T-cell (primary cell): ENCODE measurements at regions not wholly inside any gene's neighbourhood (a gene's known extent, or its start where the extent isn't known, plus 50 kb on each side); places are given as distances from the start of the nearest gene placed in this dataset.
"Not testable (repeated sequence)": the region's sequence is repeated elsewhere in the genome, so short reads cannot be mapped to it uniquely, and the experiment has no call there.

Experiments
- ATAC-seq, 4 experiments: fragments of 200-7000 bp in 3 of 4; fragments of 150-1000 bp in 1 of 4; cut with Tn5 transposase; replicated peaks in 1 of 4; 1 replicate in 3 of 4; 2 replicates in 1 of 4; pipeline ENCODE4 v1.10.0; 2021; ENCODE audit warnings: moderate library complexity in 3 of 4, mild to moderate bottlenecking in 2 of 4, moderate number of reproducible peaks in 1 of 4
- CTCF ChIA-PET, 2 donors: fragments of 300-600 bp; sonication (Branson Sonifier 250); formaldehyde crosslinking; loops; one replicate each; lab custom pipeline; 2022; ENCODE audit warnings: antibody characterized with exemption in 2 of 2; lab: Charles Lee
- POLR2A ChIA-PET, 2 donors: fragments of 300-600 bp; sonication (Branson Sonifier 250); formaldehyde crosslinking; loops; one replicate each; lab custom pipeline; 2022; ENCODE audit warnings: antibody characterized with exemption in 2 of 2; lab: Charles Lee
- DNase-seq, 35 experiments: peaks; one replicate each; pipeline versions ENCODE4 v3.0.0 to v3.0.0-alpha.2; 2013 to 2023
- H3K27ac ChIP-seq: one replicate; pipeline ENCODE4 v1.5.1; 2013; ENCODE audit warnings: low read length
- H3K27me3 ChIP-seq, 2 experiments: replicated peaks in 1 of 2; 1 replicate in 1 of 2; 2 replicates in 1 of 2; pipeline versions ENCODE4 v1.6.1 to v1.7.0; 2013; ENCODE audit warnings: low read length in 1 of 2, mixed read lengths in 1 of 2; ENCODE audit not compliant: control insufficient read depth in 2 of 2, insufficient read depth in 2 of 2; ENCODE audit errors: extremely low read depth in 1 of 2
- H3K36me3 ChIP-seq, 2 donors: 1 replicate in 1 of 2; 2 replicates in 1 of 2; pipeline versions ENCODE4 v1.6.1 to v1.7.0; 2013; ENCODE audit warnings: low read length in 1 of 2; ENCODE audit not compliant: control insufficient read depth in 2 of 2, insufficient read depth in 1 of 2; ENCODE audit errors: extremely low read depth in 1 of 2
- H3K4me1 ChIP-seq, 2 experiments: 1 replicate in 1 of 2; 2 replicates in 1 of 2; pipeline versions ENCODE4 v1.6.1 to v1.7.0; 2013; ENCODE audit warnings: low read length in 2 of 2, mixed read lengths in 1 of 2; ENCODE audit not compliant: insufficient read depth in 2 of 2, control insufficient read depth in 1 of 2; ENCODE audit errors: extremely low read depth in 1 of 2
- H3K4me3 ChIP-seq, 2 donors: 1 replicate in 1 of 2; 2 replicates in 1 of 2; pipeline versions ENCODE4 v1.5.1 to v1.7.0; 2013; ENCODE audit warnings: mild to moderate bottlenecking in 2 of 2, low read length in 1 of 2, moderate library complexity in 1 of 2; ENCODE audit not compliant: control insufficient read depth in 1 of 2; ENCODE audit errors: extremely low read depth in 1 of 2
- H3K9me3 ChIP-seq: 2 replicates; pipeline ENCODE4 v1.7.0; 2013
- H3K27ac Mint-ChIP-seq, 2 donors: one replicate each; pipeline ENCODE4 v1.8.0; 2020 to 2021; ENCODE audit warnings: mild to moderate bottlenecking in 2 of 2, mixed read lengths in 2 of 2
- H3K27me3 Mint-ChIP-seq, 2 donors: one replicate each; pipeline ENCODE4 v1.8.0; 2021 to 2022; ENCODE audit warnings: mixed read lengths in 2 of 2
- H3K36me3 Mint-ChIP-seq: one replicate; pipeline ENCODE4 v1.8.0; 2021; ENCODE audit warnings: mixed read lengths
- H3K4me1 Mint-ChIP-seq, 3 donors: one replicate each; pipeline ENCODE4 v1.8.0; 2020 to 2022; ENCODE audit warnings: mixed read lengths in 3 of 3, mild to moderate bottlenecking in 1 of 3
- H3K4me3 Mint-ChIP-seq, 3 donors: one replicate each; pipeline ENCODE4 v1.8.0; 2020 to 2022; ENCODE audit warnings: mild to moderate bottlenecking in 3 of 3, mixed read lengths in 3 of 3, moderate library complexity in 3 of 3
- H3K9me3 Mint-ChIP-seq, 3 donors: one replicate each; pipeline ENCODE4 v1.8.0; 2020 to 2022; ENCODE audit warnings: mixed read lengths in 3 of 3
- WGBS: methylation state at CpG from one replicate; pipeline ENCODE4 v1.1.5; 2013; ENCODE audit warnings: missing lambda C conversion rate; ENCODE audit not compliant: insufficient coverage; 5-methylcytosine and 5-hydroxymethylcytosine counted together

- ATAC-seq: no peak
- CTCF ChIA-PET: no interaction called here
- no peak overlapping the region for H3K4me3 Mint-ChIP-seq
These were observed 107.7 kb downstream of the MAD2L1 start for GRCh38 chr4:119958983-119959382.

GRCh38 chr4:119955256-119955655, 111.4 kb downstream of the MAD2L1 start:
- CTCF ChIA-PET: interaction anchor here in 1 of 2 donors (0.6 kb wide), 1 partner anchor 12 kb away, joined by 3 read pairs; no protein-coding TSS in a partner anchor
- no CpG with 5 or more reads among the region's 3 CpGs for WGBS
- no peaks in the 10 kb centered on the region for H3K27me3 ChIP-seq
- Mint-ChIP-seq H3K4me1 (no peaks in the 10 kb centered on the region), H3K9me3 (peaks cover 5 to 13% (median 9%) of the 10 kb centered on the region in 3 donors), H3K36me3 (no peaks in the 10 kb centered on the region), H3K27me3 (peaks cover 0 to 4% of the 10 kb centered on the region in 2 donors), H3K4me3 (no peak overlapping the region), H3K27ac (no peak overlapping the region)
- no peaks in the 10 kb centered on the region for H3K9me3 ChIP-seq
- DNase-seq (no peak), ATAC-seq (no peak)
- no peaks in the 10 kb centered on the region for H3K4me1 ChIP-seq
- H3K27ac ChIP-seq: no peak overlapping the region
- POLR2A ChIA-PET: no interaction called here
- no peaks in the 10 kb centered on the region for H3K36me3 ChIP-seq
- H3K4me3 ChIP-seq: no peak overlapping the region

More at GRCh38 chr4:119958983-119959382, 107.7 kb downstream of the MAD2L1 start:
- Histone ChIP-seq H3K9me3 (no peaks in the 10 kb centered on the region), H3K36me3 (no peaks in the 10 kb centered on the region), H3K4me3 (no peak overlapping the region), H3K27me3 (no peaks in the 10 kb centered on the region), H3K4me1 (no peaks in the 10 kb centered on the region), H3K27ac (no peak overlapping the region)
- Mint-ChIP-seq H3K27ac (no peak overlapping the region), H3K4me1 (no peaks in the 10 kb centered on the region), H3K27me3 (peaks cover 0 to 4% of the 10 kb centered on the region in 2 donors), H3K9me3 (peaks cover 5 to 13% (median 9%) of the 10 kb centered on the region in 3 donors), H3K36me3 (no peaks in the 10 kb centered on the region)
- POLR2A ChIA-PET: no interaction called here
- no peak for DNase-seq

GRCh38 chr4:119954487-119954886, 112.2 kb downstream of the MAD2L1 start:
- H3K27ac Mint-ChIP-seq, DNase-seq, H3K4me1 Mint-ChIP-seq, POLR2A ChIA-PET, H3K4me3 Mint-ChIP-seq, H3K36me3 Mint-ChIP-seq, H3K9me3 ChIP-seq, ATAC-seq, H3K36me3 ChIP-seq, H3K27ac ChIP-seq, H3K27me3 Mint-ChIP-seq, H3K4me3 ChIP-seq, H3K4me1 ChIP-seq, H3K27me3 ChIP-seq: not testable (repeated sequence)
- WGBS: 94% methylated on average over 5 of the region's 18 CpGs
- CTCF ChIA-PET: interaction anchor here in 1 of 2 donors (0.6 kb wide), 1 partner anchor 11 kb away, joined by 3 read pairs; no protein-coding TSS in a partner anchor
- H3K9me3 Mint-ChIP-seq: peaks cover 5 to 13% (median 9%) of the 10 kb centered on the region in 3 donors

- Histone ChIP-seq H3K9me3 (no peaks in the 10 kb centered on the region), H3K27ac (no peak overlapping the region), H3K4me3 (no peak overlapping the region), H3K36me3 (no peaks in the 10 kb centered on the region), H3K27me3 (no peaks in the 10 kb centered on the region), H3K4me1 (no peaks in the 10 kb centered on the region)
- ATAC-seq (no peak), DNase-seq (no peak)
- no peaks in the 10 kb centered on the region for H3K27me3 Mint-ChIP-seq
- ChIA-PET CTCF (no interaction called here), POLR2A (no interaction called here)
- H3K9me3 Mint-ChIP-seq: no peaks in the 10 kb centered on the region
- WGBS: 92% methylated on average over 2 of the region's 5 CpGs
- H3K4me3 Mint-ChIP-seq: no peak overlapping the region
- no peaks in the 10 kb centered on the region for H3K4me1 Mint-ChIP-seq
- H3K27ac Mint-ChIP-seq: no peak overlapping the region
- no peaks in the 10 kb centered on the region for H3K36me3 Mint-ChIP-seq
These were observed 120.3 kb downstream of the MAD2L1 start for GRCh38 chr4:119946359-119946758.

- CTCF ChIA-PET: no interaction called here
- H3K4me3 Mint-ChIP-seq: no peak overlapping the region
These were observed 123.8 kb downstream of the MAD2L1 start for GRCh38 chr4:119942806-119943205.

GRCh38 chr4:119940557-119940956, 126.1 kb downstream of the MAD2L1 start:
- Mint-ChIP-seq H3K4me1 (no peaks in the 10 kb centered on the region), H3K27ac (no peak overlapping the region), H3K27me3 (peaks cover 5 to 8% of the 10 kb centered on the region in 2 donors), H3K9me3 (no peaks in the 10 kb centered on the region), H3K4me3 (no peak overlapping the region), H3K36me3 (no peaks in the 10 kb centered on the region)
- no peak for ATAC-seq
- DNase-seq: no peak
- H3K27ac ChIP-seq: no peak overlapping the region
- POLR2A ChIA-PET: interaction anchor here in 1 of 2 donors (0.6 kb wide), 1 partner anchor 793 kb away, joined by 8 read pairs; no protein-coding TSS in a partner anchor
- H3K4me3 ChIP-seq: no peak overlapping the region
- CTCF ChIA-PET: no interaction called here
- WGBS: no CpG with 5 or more reads among the region's 1 CpG
- H3K27me3 ChIP-seq: no peaks in the 10 kb centered on the region
- no peaks in the 10 kb centered on the region for H3K36me3 ChIP-seq
- no peaks in the 10 kb centered on the region for H3K4me1 ChIP-seq
- no peaks in the 10 kb centered on the region for H3K9me3 ChIP-seq

More at GRCh38 chr4:119942806-119943205, 123.8 kb downstream of the MAD2L1 start:
- no peak overlapping the region for H3K27ac ChIP-seq
- Mint-ChIP-seq H3K36me3 (no peaks in the 10 kb centered on the region), H3K27ac (no peak overlapping the region), H3K4me1 (no peaks in the 10 kb centered on the region), H3K9me3 (no peaks in the 10 kb centered on the region), H3K27me3 (peaks cover 0 to 7% of the 10 kb centered on the region in 2 donors)
- no peaks in the 10 kb centered on the region for H3K4me1 ChIP-seq
- POLR2A ChIA-PET: no interaction called here
- H3K9me3 ChIP-seq: no peaks in the 10 kb centered on the region
- DNase-seq: no peak
- 67% methylated on average over 1 of the region's 1 CpG for WGBS
- no peak overlapping the region for H3K4me3 ChIP-seq
- H3K36me3 ChIP-seq: no peaks in the 10 kb centered on the region
- ATAC-seq: no peak
- H3K27me3 ChIP-seq: no peaks in the 10 kb centered on the region
